ENCODE measurements at regions not wholly inside any gene's neighbourhood (a gene's known extent, or its start where the extent isn't known, plus 50 kb on each side); places are given as distances from the start of the nearest gene placed in this dataset.

DNA sequence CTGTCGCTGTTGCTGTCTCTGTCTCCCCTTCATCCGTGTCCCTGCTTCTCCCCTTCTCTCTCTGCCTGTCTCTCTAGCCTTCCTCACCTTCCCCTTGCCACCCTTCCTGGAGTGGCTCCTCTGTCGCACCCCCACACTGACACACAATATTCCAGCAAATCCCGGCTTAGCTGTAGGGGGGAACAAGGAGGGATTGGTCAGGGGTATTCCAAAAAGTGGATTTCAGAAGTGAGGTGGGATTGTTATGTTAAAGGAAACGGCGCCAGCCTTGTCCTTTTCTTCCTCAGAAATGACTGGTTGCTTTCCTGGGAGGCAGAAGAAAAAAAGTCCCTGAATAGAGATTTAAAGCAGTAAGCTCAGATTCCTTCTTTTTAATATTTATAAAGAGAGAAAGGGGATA lies 76.3 kb upstream of the SIRPA start:
- no peaks in the 10 kb centered on the region for H3K27me3 ChIP-seq (ENCODE audit: control insufficient read depth, extremely low read depth, insufficient read depth, low read length)
- no peaks in the 10 kb centered on the region for H3K36me3 ChIP-seq (ENCODE audit: control insufficient read depth in 2 of 2, extremely low read depth in 1 of 2, insufficient read depth in 2 of 2, low read length in 2 of 2)
- H3K9me3 ChIP-seq (ENCODE audit: control insufficient read depth, low read depth, low read length), result no peaks in the 10 kb centered on the region
- H3K79me2 ChIP-seq (ENCODE audit: control insufficient read depth, insufficient read depth, low read length), result no peaks in the 10 kb centered on the region
- no peak overlapping the region for H3K27ac ChIP-seq (ENCODE audit: control insufficient read depth, insufficient read depth, low read length)
- FAIRE-seq, result no peak
- H3K9me1 ChIP-seq (ENCODE audit: control insufficient read depth, extremely low read depth, insufficient read depth, low read length), result no peaks in the 10 kb centered on the region
- H3K4me3 ChIP-seq (ENCODE audit: control insufficient read depth in 2 of 3, extremely low read depth in 1 of 3, insufficient read depth in 2 of 3, low read depth in 1 of 3, low read length in 3 of 3), result no peak overlapping the region
- H3K4me1 ChIP-seq (ENCODE audit: control insufficient read depth, extremely low read depth, insufficient read depth, low read length), result peaks cover 32% of the 10 kb centered on the region
- no peak overlapping the region for H2AFZ ChIP-seq (ENCODE audit: control insufficient read depth, low read length)
- no peaks in the 10 kb centered on the region for H4K20me1 ChIP-seq (ENCODE audit: control insufficient read depth, extremely low read depth, insufficient read depth, low read length)
- dilution Hi-C loops (cut with MboI; ENCODE audit: extremely low pct_ligation_motif_present, low sequenced_read_pairs), result no loop called here
- no peak for DNase-seq (ENCODE audit: low read depth, low spot score)
- H3K4me2 ChIP-seq (ENCODE audit: control insufficient read depth, extremely low read depth, insufficient read depth, low read depth, low read length), result no peak overlapping the region
- TF ChIP-seq, protein P1, sequence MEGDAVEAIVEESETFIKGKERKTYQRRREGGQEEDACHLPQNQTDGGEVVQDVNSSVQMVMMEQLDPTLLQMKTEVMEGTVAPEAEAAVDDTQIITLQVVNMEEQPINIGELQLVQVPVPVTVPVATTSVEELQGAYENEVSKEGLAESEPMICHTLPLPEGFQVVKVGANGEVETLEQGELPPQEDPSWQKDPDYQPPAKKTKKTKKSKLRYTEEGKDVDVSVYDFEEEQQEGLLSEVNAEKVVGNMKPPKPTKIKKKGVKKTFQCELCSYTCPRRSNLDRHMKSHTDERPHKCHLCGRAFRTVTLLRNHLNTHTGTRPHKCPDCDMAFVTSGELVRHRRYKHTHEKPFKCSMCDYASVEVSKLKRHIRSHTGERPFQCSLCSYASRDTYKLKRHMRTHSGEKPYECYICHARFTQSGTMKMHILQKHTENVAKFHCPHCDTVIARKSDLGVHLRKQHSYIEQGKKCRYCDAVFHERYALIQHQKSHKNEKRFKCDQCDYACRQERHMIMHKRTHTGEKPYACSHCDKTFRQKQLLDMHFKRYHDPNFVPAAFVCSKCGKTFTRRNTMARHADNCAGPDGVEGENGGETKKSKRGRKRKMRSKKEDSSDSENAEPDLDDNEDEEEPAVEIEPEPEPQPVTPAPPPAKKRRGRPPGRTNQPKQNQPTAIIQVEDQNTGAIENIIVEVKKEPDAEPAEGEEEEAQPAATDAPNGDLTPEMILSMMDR (optimal IDR thresholded peaks at IDR 0.05 in 1 of 3, IDR thresholded peaks at IDR 0.05 in 1 of 3, conservative IDR thresholded peaks at IDR 0.05 in 1 of 3; ENCODE audit: extremely low read depth in 1 of 3, insufficient read depth in 2 of 3, low read length in 3 of 3), result no peak
- TF ChIP-seq EZH2 (IDR thresholded peaks at IDR 0.05; ENCODE audit: low read length), result no peak
- no peak overlapping the region for H3K9ac ChIP-seq (ENCODE audit: control insufficient read depth, extremely low read depth, insufficient read depth, low read length)

DNA sequence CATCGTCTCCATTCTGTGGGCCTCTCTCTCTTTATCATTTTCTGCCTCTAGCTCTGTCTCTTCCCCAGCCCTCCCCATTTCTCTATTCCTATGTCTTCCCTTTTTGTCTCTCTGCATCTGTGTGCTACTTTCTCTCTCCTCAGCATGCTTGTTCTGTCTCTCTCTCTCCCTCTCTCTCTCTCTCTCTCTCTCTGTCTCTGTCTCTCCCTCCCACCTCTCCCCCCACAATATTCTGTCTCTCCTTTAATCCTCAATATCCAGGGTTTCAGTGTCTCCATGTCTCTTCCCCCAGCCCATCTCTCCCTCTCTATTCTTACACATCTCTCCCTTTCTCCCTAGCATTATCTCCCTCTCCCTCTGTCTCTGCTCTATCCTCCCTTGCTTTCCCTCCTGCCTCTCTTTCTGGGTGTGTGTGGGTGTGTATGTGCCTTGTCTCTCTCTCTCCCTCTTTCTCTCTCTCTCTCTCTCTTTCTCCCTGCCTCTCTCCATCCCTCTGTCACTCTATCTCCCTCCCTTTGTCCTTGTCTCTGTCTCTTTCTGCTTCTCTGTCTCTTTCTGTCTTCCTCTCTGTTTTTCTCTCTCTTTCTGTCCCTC lies 76.9 kb upstream of the SIRPA start:
- Histone ChIP-seq H3K79me2 (ENCODE audit: control insufficient read depth, insufficient read depth, low read length) (no peaks in the 10 kb centered on the region), H2AFZ (ENCODE audit: control insufficient read depth, low read length) (no peak overlapping the region), H3K9me3 (ENCODE audit: control insufficient read depth, low read depth, low read length) (no peaks in the 10 kb centered on the region), H3K27me3 (ENCODE audit: control insufficient read depth, extremely low read depth, insufficient read depth, low read length) (no peaks in the 10 kb centered on the region), H3K9me1 (ENCODE audit: control insufficient read depth, extremely low read depth, insufficient read depth, low read length) (no peaks in the 10 kb centered on the region), H3K4me2 (ENCODE audit: control insufficient read depth, extremely low read depth, insufficient read depth, low read depth, low read length) (no peak overlapping the region), H3K4me3 (ENCODE audit: control insufficient read depth in 2 of 3, extremely low read depth in 1 of 3, insufficient read depth in 2 of 3, low read depth in 1 of 3, low read length in 3 of 3) (no peak overlapping the region), H3K27ac (ENCODE audit: control insufficient read depth, insufficient read depth, low read length) (no peak overlapping the region), H3K4me1 (ENCODE audit: control insufficient read depth, extremely low read depth, insufficient read depth, low read length) (peaks cover 34% of the 10 kb centered on the region), H3K9ac (ENCODE audit: control insufficient read depth, extremely low read depth, insufficient read depth, low read length) (no peak overlapping the region), H3K36me3 (ENCODE audit: control insufficient read depth in 2 of 2, extremely low read depth in 1 of 2, insufficient read depth in 2 of 2, low read length in 2 of 2) (no peaks in the 10 kb centered on the region), H4K20me1 (ENCODE audit: control insufficient read depth, extremely low read depth, insufficient read depth, low read length) (no peaks in the 10 kb centered on the region)
- DNase-seq (ENCODE audit: low read depth, low spot score) (no peak), FAIRE-seq (no peak)
- dilution Hi-C loops (cut with MboI; ENCODE audit: extremely low pct_ligation_motif_present, low sequenced_read_pairs), result no loop called here
- TF ChIP-seq, protein P1 (optimal IDR thresholded peaks at IDR 0.05 in 1 of 3, IDR thresholded peaks at IDR 0.05 in 1 of 3, conservative IDR thresholded peaks at IDR 0.05 in 1 of 3; ENCODE audit: extremely low read depth in 1 of 3, insufficient read depth in 2 of 3, low read length in 3 of 3), result no peak
- TF ChIP-seq EZH2 (IDR thresholded peaks at IDR 0.05; ENCODE audit: low read length), result no peak
